PC-9 (cell line): ENCODE measurements at regions not wholly inside any gene's neighbourhood (a gene's known extent, or its start where the extent isn't known, plus 50 kb on each side); places are given as distances from the start of the nearest gene placed in this dataset.

ENCODE experiments used
- EZH2 ChIP-seq: fragments of 200-600 bp; sonication (generic); IDR thresholded peaks from 2 replicates; pipeline ENCODE4 v1.8.0; 2017; ENCODE audit warnings: antibody characterized with exemption, low read depth
- TF ChIP-seq, protein P1 (sequence below): fragments of 200-600 bp; sonication (generic); conservative IDR thresholded peaks from 2 replicates; pipeline ENCODE4 v1.6.1; 2017; ENCODE audit warnings: mixed run types, antibody characterized with exemption, mild to moderate bottlenecking, moderate library complexity

DNA sequence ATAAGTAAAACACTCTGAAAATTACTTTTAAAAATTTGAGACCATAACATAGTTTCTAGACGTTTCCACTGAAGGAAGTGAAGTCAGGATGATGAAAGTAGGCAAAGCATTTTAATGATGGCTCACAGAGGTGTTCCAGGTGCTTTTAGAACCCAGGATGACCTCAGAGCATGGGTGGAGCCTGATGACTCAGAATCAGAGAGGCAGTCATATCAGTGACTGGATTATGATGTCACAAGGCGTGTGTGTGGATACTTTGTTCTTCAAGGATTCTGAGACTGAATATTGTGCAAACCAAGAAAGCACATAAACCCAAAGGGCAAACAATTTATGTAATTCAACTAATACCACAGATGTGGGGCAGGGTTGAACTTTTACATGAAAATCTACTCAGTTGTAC, 200.2 kb upstream of the FOXN2 start:
- TF ChIP-seq, protein P1, sequence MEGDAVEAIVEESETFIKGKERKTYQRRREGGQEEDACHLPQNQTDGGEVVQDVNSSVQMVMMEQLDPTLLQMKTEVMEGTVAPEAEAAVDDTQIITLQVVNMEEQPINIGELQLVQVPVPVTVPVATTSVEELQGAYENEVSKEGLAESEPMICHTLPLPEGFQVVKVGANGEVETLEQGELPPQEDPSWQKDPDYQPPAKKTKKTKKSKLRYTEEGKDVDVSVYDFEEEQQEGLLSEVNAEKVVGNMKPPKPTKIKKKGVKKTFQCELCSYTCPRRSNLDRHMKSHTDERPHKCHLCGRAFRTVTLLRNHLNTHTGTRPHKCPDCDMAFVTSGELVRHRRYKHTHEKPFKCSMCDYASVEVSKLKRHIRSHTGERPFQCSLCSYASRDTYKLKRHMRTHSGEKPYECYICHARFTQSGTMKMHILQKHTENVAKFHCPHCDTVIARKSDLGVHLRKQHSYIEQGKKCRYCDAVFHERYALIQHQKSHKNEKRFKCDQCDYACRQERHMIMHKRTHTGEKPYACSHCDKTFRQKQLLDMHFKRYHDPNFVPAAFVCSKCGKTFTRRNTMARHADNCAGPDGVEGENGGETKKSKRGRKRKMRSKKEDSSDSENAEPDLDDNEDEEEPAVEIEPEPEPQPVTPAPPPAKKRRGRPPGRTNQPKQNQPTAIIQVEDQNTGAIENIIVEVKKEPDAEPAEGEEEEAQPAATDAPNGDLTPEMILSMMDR: no peak
- TF ChIP-seq EZH2: no peak
